Kidney (tissue), 13 donors: ENCODE measurements at regions not wholly inside any gene's neighbourhood (a gene's known extent, or its start where the extent isn't known, plus 50 kb on each side); places are given as distances from the start of the nearest gene placed in this dataset.

Experiments
- DNase-seq, 5 donors: peaks; one replicate each; pipeline ENCODE4 v3.0.0-alpha.2; 2013 to 2020
- FAIRE-seq: peaks from 2 replicates; lab custom pipeline; 2012; peaks lifted over from hg19 to GRCh38; lab: Jason Lieb, UNC
- H3K27ac ChIP-seq, 2 donors: one replicate each; pipeline ENCODE4 v1.7.0; 2013; ENCODE audit warnings: low read depth in 2 of 2, low read length in 2 of 2, inconsistent platforms in 1 of 2
- H3K27me3 ChIP-seq: one replicate; pipeline ENCODE4 v1.7.1; 2013; ENCODE audit warnings: low read length, inconsistent platforms; ENCODE audit not compliant: control insufficient read depth, insufficient read depth
- H3K36me3 ChIP-seq, 3 donors: one replicate each; pipeline versions ENCODE4 v1.7.0 to v1.7.1; 2013; ENCODE audit warnings: low read length in 3 of 3, control low read depth in 1 of 3, inconsistent platforms in 1 of 3; ENCODE audit not compliant: insufficient read depth in 3 of 3, control insufficient read depth in 2 of 3
- H3K4me1 ChIP-seq, 3 donors: one replicate each; pipeline versions ENCODE4 v1.7.0 to v1.7.1; 2013; ENCODE audit warnings: low read length in 3 of 3, inconsistent platforms in 1 of 3, low read depth in 1 of 3; ENCODE audit not compliant: control insufficient read depth in 2 of 3, insufficient read depth in 2 of 3
- H3K4me3 ChIP-seq, 3 donors: one replicate each; pipeline versions ENCODE4 v1.7.0 to v1.8.1; 2013; ENCODE audit warnings: low read length in 3 of 3, control low read depth in 1 of 3, inconsistent platforms in 1 of 3
- H3K9ac ChIP-seq, 3 donors: one replicate each; pipeline versions ENCODE4 v1.7.0 to v1.7.1; 2013; ENCODE audit warnings: low read length in 3 of 3, control low read depth in 1 of 3, inconsistent platforms in 1 of 3
- H3K9me3 ChIP-seq, 3 donors: one replicate each; pipeline versions ENCODE4 v1.7.0 to v1.7.1; 2013; ENCODE audit warnings: low read length in 3 of 3, control low read depth in 1 of 3, inconsistent platforms in 1 of 3; ENCODE audit not compliant: control insufficient read depth in 2 of 3, insufficient read depth in 1 of 3
- CTCF ChIP-seq: IDR thresholded peaks from 3 replicates; pipeline ENCODE4 v1.5.1; 2012; ENCODE audit warnings: mild to moderate bottlenecking, moderate library complexity, borderline replicate concordance; ENCODE audit not compliant: insufficient read depth; ENCODE audit errors: extremely low read depth
- intact Hi-C: fragments of 100-400 bp; cut with DNase I; formaldehyde crosslinking; loops from one replicate; pipeline ENCODE4 v1.11.1; 2022
- donor health status: control.
- donor health status: control.
- donor health status: control.
- donor health status: control.
- donor health status: control.
- donor health status: DM: yes; HTN: yes; CAD: no.
- donor health status: Normal renal cell carcinoma (clear cell type).

GRCh38 chr2:15766911-15767597 is 173.3 kb upstream of the MYCN start:
- no peaks in the 10 kb centered on the region for H3K4me1 ChIP-seq
- no peak overlapping the region for H3K27ac ChIP-seq
- TF ChIP-seq CTCF, result no peak
- no peak overlapping the region for H3K9ac ChIP-seq
- H3K4me3 ChIP-seq, result no peak overlapping the region
- no peaks in the 10 kb centered on the region for H3K9me3 ChIP-seq
- FAIRE-seq (no peak), DNase-seq (no peak)
- H3K27me3 ChIP-seq, result no peaks in the 10 kb centered on the region
- intact Hi-C loops, result no loop called here
- no peaks in the 10 kb centered on the region for H3K36me3 ChIP-seq

GRCh38 chr2:15767679-15768078 is 172.7 kb upstream of the MYCN start:
- H3K27me3 ChIP-seq, result no peaks in the 10 kb centered on the region
- intact Hi-C loops, result no loop called here
- H3K9ac ChIP-seq, result no peak overlapping the region
- no peaks in the 10 kb centered on the region for H3K36me3 ChIP-seq
- FAIRE-seq, result no peak
- no peaks in the 10 kb centered on the region for H3K4me1 ChIP-seq
- no peaks in the 10 kb centered on the region for H3K9me3 ChIP-seq
- H3K27ac ChIP-seq, result no peak overlapping the region
- no peak for DNase-seq
- TF ChIP-seq CTCF, result no peak
- H3K4me3 ChIP-seq, result no peak overlapping the region

GRCh38 chr2:15768142-15768541 is 172.2 kb upstream of the MYCN start:
- DNase-seq (no peak), FAIRE-seq (no peak)
- H3K9me3 ChIP-seq, result no peaks in the 10 kb centered on the region
- intact Hi-C loops, result no loop called here
- H3K4me1 ChIP-seq, result no peaks in the 10 kb centered on the region
- H3K27me3 ChIP-seq, result no peaks in the 10 kb centered on the region
- no peak overlapping the region for H3K27ac ChIP-seq
- no peak for TF ChIP-seq CTCF
- H3K4me3 ChIP-seq, result no peak overlapping the region
- H3K36me3 ChIP-seq, result no peaks in the 10 kb centered on the region
- H3K9ac ChIP-seq, result no peak overlapping the region

- DNase-seq (peak in 3 of 5 donors; percentile 65 to 79 (median 75)), FAIRE-seq (no peak)
- no peak overlapping the region for H3K4me3 ChIP-seq
- H3K36me3 ChIP-seq, result no peaks in the 10 kb centered on the region
- H3K27me3 ChIP-seq, result no peaks in the 10 kb centered on the region
- intact Hi-C loops, result no loop called here
- H3K9me3 ChIP-seq, result no peaks in the 10 kb centered on the region
- no peak for TF ChIP-seq CTCF
- no peak overlapping the region for H3K27ac ChIP-seq
- no peaks in the 10 kb centered on the region for H3K4me1 ChIP-seq
- no peak overlapping the region for H3K9ac ChIP-seq
These were observed 171.7 kb upstream of the MYCN start for GRCh38 chr2:15768615-15769014.
